ENCODE measurements at regions not wholly inside any gene's neighbourhood (a gene's known extent, or its start where the extent isn't known, plus 50 kb on each side); places are given as distances from the start of the nearest gene placed in this dataset.

DNA sequence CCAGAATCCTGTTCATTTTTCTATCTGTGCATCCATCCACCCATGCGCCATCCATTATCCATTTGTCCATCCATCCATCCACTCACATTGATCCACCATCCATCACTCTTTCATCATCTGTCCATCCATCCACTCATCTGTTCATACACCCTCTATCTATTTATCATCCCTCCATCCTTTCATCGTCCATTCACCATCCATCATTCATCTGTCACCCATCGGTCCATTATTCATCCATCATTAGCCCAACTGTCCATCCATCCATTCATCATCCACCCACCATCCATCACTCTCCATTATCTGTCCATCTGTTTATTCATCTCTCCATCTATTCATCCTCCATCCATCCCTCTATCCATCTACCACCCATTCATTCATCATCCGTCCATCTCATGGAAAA lies 125.7 kb upstream of the TMPRSS2 start:
- TF ChIP-seq, protein P1, sequence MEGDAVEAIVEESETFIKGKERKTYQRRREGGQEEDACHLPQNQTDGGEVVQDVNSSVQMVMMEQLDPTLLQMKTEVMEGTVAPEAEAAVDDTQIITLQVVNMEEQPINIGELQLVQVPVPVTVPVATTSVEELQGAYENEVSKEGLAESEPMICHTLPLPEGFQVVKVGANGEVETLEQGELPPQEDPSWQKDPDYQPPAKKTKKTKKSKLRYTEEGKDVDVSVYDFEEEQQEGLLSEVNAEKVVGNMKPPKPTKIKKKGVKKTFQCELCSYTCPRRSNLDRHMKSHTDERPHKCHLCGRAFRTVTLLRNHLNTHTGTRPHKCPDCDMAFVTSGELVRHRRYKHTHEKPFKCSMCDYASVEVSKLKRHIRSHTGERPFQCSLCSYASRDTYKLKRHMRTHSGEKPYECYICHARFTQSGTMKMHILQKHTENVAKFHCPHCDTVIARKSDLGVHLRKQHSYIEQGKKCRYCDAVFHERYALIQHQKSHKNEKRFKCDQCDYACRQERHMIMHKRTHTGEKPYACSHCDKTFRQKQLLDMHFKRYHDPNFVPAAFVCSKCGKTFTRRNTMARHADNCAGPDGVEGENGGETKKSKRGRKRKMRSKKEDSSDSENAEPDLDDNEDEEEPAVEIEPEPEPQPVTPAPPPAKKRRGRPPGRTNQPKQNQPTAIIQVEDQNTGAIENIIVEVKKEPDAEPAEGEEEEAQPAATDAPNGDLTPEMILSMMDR (IDR thresholded peaks at IDR 0.05; ENCODE audit: low read depth, low read length) = no peak
- Histone ChIP-seq H3K36me3 (no peaks in the 10 kb centered on the region), H3K9me3 (no peaks in the 10 kb centered on the region), H3K4me3 (ENCODE audit: low read depth, low read length) (no peak overlapping the region), H3K27me3 (no peaks in the 10 kb centered on the region), H3K4me1 (no peaks in the 10 kb centered on the region)
- no peak for DNase-seq

DNA sequence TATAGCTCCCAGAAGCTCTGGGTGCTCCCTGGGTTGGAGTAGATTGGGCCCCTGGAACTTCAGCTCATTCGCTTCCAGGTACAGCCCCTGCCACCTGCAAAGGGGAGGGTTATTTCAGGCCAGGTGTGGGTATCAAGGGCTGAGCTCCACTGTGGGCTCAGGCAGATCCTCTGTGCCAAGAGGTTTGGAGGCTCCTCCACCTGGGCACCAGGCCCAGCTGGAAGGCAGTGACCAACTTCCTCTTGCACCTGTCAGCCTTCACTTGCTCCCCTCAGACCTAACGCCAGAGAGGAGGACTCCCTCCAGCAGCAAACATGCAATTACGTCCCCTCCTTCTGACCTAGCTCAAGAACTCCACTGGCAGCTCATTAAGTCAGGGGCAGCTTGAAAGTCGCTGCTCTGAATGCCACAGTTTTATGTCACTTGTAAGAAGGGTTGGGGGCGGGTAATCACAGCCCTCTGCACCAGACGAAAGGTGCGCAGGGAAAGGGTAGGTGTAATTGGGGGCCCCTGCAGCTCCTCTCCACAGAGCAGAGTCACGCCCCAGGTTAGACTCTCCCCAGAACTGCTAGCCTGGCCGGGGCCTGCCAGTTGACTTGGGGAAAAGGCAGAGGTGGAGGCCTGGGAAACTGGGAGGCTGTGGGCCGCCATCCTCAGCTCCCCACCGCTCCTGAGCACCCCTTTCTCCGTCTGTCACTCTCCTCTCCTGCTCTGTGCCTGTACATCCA lies 125.0 kb upstream of the TMPRSS2 start:
- H3K27me3 ChIP-seq = no peaks in the 10 kb centered on the region
- DNase-seq = no peak

DNA sequence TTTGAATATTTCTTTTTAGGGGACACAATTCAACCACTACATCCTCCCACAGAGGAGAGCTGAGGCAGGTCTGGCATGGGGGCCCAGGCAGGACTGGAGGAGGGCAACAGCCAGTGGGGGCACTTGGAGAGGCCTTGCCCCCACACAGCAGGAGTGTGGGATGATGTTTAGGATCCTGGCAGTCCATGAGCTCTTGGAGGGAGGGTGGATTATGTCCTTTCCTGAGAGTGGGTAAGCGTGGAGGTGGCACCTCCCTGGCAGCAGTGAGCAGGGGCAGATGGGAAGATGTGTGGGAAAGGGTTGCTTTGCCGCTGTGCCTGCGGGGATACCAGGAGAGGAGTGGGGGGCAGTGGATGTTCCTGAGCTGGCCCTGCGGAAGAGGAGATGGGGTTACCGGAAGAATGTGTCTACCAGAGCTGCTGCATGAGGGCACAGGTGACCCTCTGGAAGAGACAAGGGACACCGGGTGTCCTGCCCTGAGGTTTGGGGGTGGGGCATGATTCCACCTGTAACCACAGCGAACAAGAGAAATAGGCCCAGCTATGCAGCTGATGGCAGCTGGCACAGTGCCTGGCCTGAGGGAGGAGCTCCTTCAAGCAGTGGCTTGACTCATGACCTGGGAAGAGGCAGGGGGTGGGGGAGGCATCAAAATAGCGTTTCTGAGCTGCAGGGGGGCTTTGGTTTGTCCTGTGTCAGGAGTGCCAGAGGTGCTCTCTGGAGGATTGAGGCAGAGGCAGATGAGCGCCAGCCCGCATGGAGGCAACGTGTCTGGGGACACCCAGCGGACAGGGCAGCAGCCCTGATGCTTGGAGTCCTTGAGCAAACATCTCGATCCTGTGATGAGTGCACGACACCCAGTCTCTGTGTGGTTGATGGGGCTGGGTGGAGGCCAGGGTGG lies 123.9 kb upstream of the TMPRSS2 start:
- H3K27me3 ChIP-seq = no peaks in the 10 kb centered on the region
- TF ChIP-seq, protein P1 (IDR thresholded peaks at IDR 0.05; ENCODE audit: low read depth, low read length) = no peak
- H3K9me3 ChIP-seq = no peaks in the 10 kb centered on the region
- H3K36me3 ChIP-seq = no peaks in the 10 kb centered on the region
- no peaks in the 10 kb centered on the region for H3K4me1 ChIP-seq
- no peak for DNase-seq
- no peak overlapping the region for H3K4me3 ChIP-seq (ENCODE audit: low read depth, low read length)

More for the DNA sequence above, 125.0 kb upstream of the TMPRSS2 start:
- TF ChIP-seq, protein P1 (IDR thresholded peaks at IDR 0.05; ENCODE audit: low read depth, low read length) = no peak
- no peak overlapping the region for H3K4me3 ChIP-seq (ENCODE audit: low read depth, low read length)
- H3K9me3 ChIP-seq = no peaks in the 10 kb centered on the region
- no peaks in the 10 kb centered on the region for H3K4me1 ChIP-seq
- H3K36me3 ChIP-seq = no peaks in the 10 kb centered on the region

DNA sequence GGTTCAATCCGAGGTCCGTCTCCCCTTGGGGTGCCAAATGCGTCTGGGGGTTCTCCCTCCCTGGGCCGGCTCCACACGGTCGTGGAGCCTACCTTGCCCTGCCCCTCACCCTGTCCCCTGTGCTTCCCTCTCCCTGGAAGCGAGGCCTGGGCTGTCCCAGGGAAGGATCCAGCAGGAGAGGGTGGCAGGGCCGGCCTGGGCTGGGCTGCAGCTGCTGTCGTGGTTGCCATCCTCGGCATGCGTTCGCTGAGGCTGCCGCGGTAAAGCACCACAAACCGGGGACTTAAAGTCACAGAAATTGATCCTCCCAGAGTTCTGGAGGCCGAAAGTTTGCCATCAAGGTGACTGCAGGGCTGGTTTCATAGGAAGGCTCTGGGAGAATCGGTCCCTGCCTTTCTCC lies 123.0 kb upstream of the TMPRSS2 start:
- no peaks in the 10 kb centered on the region for H3K27me3 ChIP-seq
- DNase-seq = no peak
- H3K4me1 ChIP-seq = no peaks in the 10 kb centered on the region
- H3K36me3 ChIP-seq = no peaks in the 10 kb centered on the region
- no peaks in the 10 kb centered on the region for H3K9me3 ChIP-seq
- H3K4me3 ChIP-seq (ENCODE audit: low read depth, low read length) = no peak overlapping the region
- TF ChIP-seq, protein P1 (IDR thresholded peaks at IDR 0.05; ENCODE audit: low read depth, low read length) = no peak

DNA sequence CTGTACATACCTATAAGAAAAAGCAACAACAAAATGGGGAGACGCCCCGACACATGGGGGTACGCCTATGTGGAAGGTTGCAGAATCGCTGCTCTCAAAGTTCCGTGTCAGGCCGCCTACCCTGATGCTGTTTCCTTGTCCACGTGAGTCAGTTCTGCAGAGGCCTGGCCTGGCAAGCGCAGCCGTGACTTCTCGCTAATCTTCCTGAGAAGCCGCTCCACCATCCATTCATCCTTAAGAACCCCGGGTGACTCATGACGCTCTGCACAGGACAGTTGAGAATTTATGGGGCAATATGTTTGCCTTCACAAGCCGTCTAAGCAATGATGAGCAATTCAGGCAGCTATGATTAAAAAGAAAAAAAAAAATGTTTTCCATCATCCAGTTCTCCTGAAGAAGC lies 122.3 kb upstream of the TMPRSS2 start:
- DNase-seq = no peak
- Histone ChIP-seq H3K4me1 (no peaks in the 10 kb centered on the region), H3K9me3 (no peaks in the 10 kb centered on the region), H3K36me3 (no peaks in the 10 kb centered on the region), H3K27me3 (no peaks in the 10 kb centered on the region), H3K4me3 (ENCODE audit: low read depth, low read length) (no peak overlapping the region)
- TF ChIP-seq, protein P1 (IDR thresholded peaks at IDR 0.05; ENCODE audit: low read depth, low read length) = no peak

DNA sequence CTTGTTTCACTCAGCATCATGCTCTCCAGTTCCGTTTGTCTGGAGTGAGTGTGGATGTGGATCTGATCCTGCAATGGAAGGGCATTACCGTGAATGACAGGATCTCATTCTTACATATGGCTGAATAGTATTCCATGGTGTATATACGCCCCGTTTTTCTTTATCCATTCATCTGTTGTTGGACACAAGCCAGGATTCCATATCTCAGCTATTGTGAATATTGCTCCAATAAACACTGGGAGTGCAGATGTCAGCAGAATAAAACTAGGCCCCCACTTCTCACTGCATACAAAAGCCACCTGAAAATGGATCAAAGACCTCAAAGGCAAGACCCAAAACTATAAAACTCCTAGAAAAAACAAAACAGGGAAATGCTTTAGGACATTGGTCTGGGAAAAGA lies 120.3 kb upstream of the TMPRSS2 start:
- H3K9me3 ChIP-seq = no peaks in the 10 kb centered on the region
- H3K4me1 ChIP-seq = no peaks in the 10 kb centered on the region
- TF ChIP-seq, protein P1 (IDR thresholded peaks at IDR 0.05; ENCODE audit: low read depth, low read length) = no peak
- no peak for DNase-seq
- H3K36me3 ChIP-seq = no peaks in the 10 kb centered on the region
- no peaks in the 10 kb centered on the region for H3K27me3 ChIP-seq
- no peak overlapping the region for H3K4me3 ChIP-seq (ENCODE audit: low read depth, low read length)
